ENCODE measurements at regions not wholly inside any gene's neighbourhood (a gene's known extent, or its start where the extent isn't known, plus 50 kb on each side); places are given as distances from the start of the nearest gene placed in this dataset.

GRCh38 chrX:124592744-124593143 lies 246.4 kb downstream of the SH2D1A start:
- no peak for DNase-seq (ENCODE audit: low read depth, low spot score)
- no peaks in the 10 kb centered on the region for H3K27me3 ChIP-seq (ENCODE audit: control insufficient read depth, insufficient read depth, low read length)
- H3K4me1 ChIP-seq (ENCODE audit: control insufficient read depth, insufficient read depth, low read length): no peaks in the 10 kb centered on the region
- H3K36me3 ChIP-seq (ENCODE audit: control insufficient read depth, insufficient read depth, low read length): no peaks in the 10 kb centered on the region
- H3K27ac ChIP-seq (ENCODE audit: low read length): no peak overlapping the region
- H3K9me3 ChIP-seq (ENCODE audit: control insufficient read depth, insufficient read depth, low read length): no peaks in the 10 kb centered on the region
- H3K4me3 ChIP-seq (ENCODE audit: low read length): no peak overlapping the region

GRCh38 chrX:124594017-124594651 lies 247.8 kb downstream of the SH2D1A start:
- Histone ChIP-seq H3K4me1 (ENCODE audit: control insufficient read depth, insufficient read depth, low read length) (no peaks in the 10 kb centered on the region), H3K9me3 (ENCODE audit: control insufficient read depth, insufficient read depth, low read length) (no peaks in the 10 kb centered on the region), H3K27me3 (ENCODE audit: control insufficient read depth, insufficient read depth, low read length) (no peaks in the 10 kb centered on the region), H3K36me3 (ENCODE audit: control insufficient read depth, insufficient read depth, low read length) (no peaks in the 10 kb centered on the region), H3K27ac (ENCODE audit: low read length) (no peak overlapping the region), H3K4me3 (ENCODE audit: low read length) (no peak overlapping the region)
- no CpG with 5 or more reads among the region's 1 CpG for WGBS (ENCODE audit: insufficient coverage, insufficient read length)
- no peak for DNase-seq (ENCODE audit: low read depth, low spot score)

GRCh38 chrX:124605511-124605910 lies 259.1 kb downstream of the SH2D1A start:
- WGBS (ENCODE audit: insufficient coverage, insufficient read length): no CpG with 5 or more reads among the region's 1 CpG
- Histone ChIP-seq H3K27me3 (ENCODE audit: control insufficient read depth, insufficient read depth, low read length) (no peaks in the 10 kb centered on the region), H3K4me1 (ENCODE audit: control insufficient read depth, insufficient read depth, low read length) (no peaks in the 10 kb centered on the region), H3K36me3 (ENCODE audit: control insufficient read depth, insufficient read depth, low read length) (no peaks in the 10 kb centered on the region), H3K27ac (ENCODE audit: low read length) (no peak overlapping the region), H3K9me3 (ENCODE audit: control insufficient read depth, insufficient read depth, low read length) (no peaks in the 10 kb centered on the region), H3K4me3 (ENCODE audit: low read length) (no peak overlapping the region)
- DNase-seq (ENCODE audit: low read depth, low spot score): no peak

GRCh38 chrX:124606724-124607123 lies 260.4 kb downstream of the SH2D1A start:
- Histone ChIP-seq H3K9me3 (ENCODE audit: control insufficient read depth, insufficient read depth, low read length) (no peaks in the 10 kb centered on the region), H3K27me3 (ENCODE audit: control insufficient read depth, insufficient read depth, low read length) (no peaks in the 10 kb centered on the region), H3K4me3 (ENCODE audit: low read length) (no peak overlapping the region), H3K27ac (ENCODE audit: low read length) (no peak overlapping the region), H3K36me3 (ENCODE audit: control insufficient read depth, insufficient read depth, low read length) (no peaks in the 10 kb centered on the region), H3K4me1 (ENCODE audit: control insufficient read depth, insufficient read depth, low read length) (no peaks in the 10 kb centered on the region)
- no peak for DNase-seq (ENCODE audit: low read depth, low spot score)
- WGBS (ENCODE audit: insufficient coverage, insufficient read length): 100% methylated on average over 1 of the region's 2 CpGs

- no peaks in the 10 kb centered on the region for H3K9me3 ChIP-seq (ENCODE audit: control insufficient read depth, insufficient read depth, low read length)
- no peaks in the 10 kb centered on the region for H3K27me3 ChIP-seq (ENCODE audit: control insufficient read depth, insufficient read depth, low read length)
- H3K4me3 ChIP-seq (ENCODE audit: low read length): no peak overlapping the region
- no peaks in the 10 kb centered on the region for H3K36me3 ChIP-seq (ENCODE audit: control insufficient read depth, insufficient read depth, low read length)
- no peaks in the 10 kb centered on the region for H3K4me1 ChIP-seq (ENCODE audit: control insufficient read depth, insufficient read depth, low read length)
- WGBS (ENCODE audit: insufficient coverage, insufficient read length): no CpG with 5 or more reads among the region's 3 CpGs
- no peak overlapping the region for H3K27ac ChIP-seq (ENCODE audit: low read length)
- DNase-seq (ENCODE audit: low read depth, low spot score): no peak
Measured at GRCh38 chrX:124619710-124620109, 273.3 kb downstream of the SH2D1A start.

GRCh38 chrX:124634363-124634762 lies 288.0 kb downstream of the SH2D1A start:
- Histone ChIP-seq H3K27ac (ENCODE audit: low read length) (no peak overlapping the region), H3K4me3 (ENCODE audit: low read length) (no peak overlapping the region), H3K9me3 (ENCODE audit: control insufficient read depth, insufficient read depth, low read length) (no peaks in the 10 kb centered on the region), H3K36me3 (ENCODE audit: control insufficient read depth, insufficient read depth, low read length) (no peaks in the 10 kb centered on the region), H3K4me1 (ENCODE audit: control insufficient read depth, insufficient read depth, low read length) (no peaks in the 10 kb centered on the region), H3K27me3 (ENCODE audit: control insufficient read depth, insufficient read depth, low read length) (no peaks in the 10 kb centered on the region)
- DNase-seq (ENCODE audit: low read depth, low spot score): no peak
- no CpG with 5 or more reads among the region's 4 CpGs for WGBS (ENCODE audit: insufficient coverage, insufficient read length)

- no peak overlapping the region for H3K4me3 ChIP-seq (ENCODE audit: low read length)
- no peak overlapping the region for H3K27ac ChIP-seq (ENCODE audit: low read length)
- H3K27me3 ChIP-seq (ENCODE audit: control insufficient read depth, insufficient read depth, low read length): no peaks in the 10 kb centered on the region
- no peaks in the 10 kb centered on the region for H3K9me3 ChIP-seq (ENCODE audit: control insufficient read depth, insufficient read depth, low read length)
- no peak for DNase-seq (ENCODE audit: low read depth, low spot score)
- no peaks in the 10 kb centered on the region for H3K36me3 ChIP-seq (ENCODE audit: control insufficient read depth, insufficient read depth, low read length)
- no peaks in the 10 kb centered on the region for H3K4me1 ChIP-seq (ENCODE audit: control insufficient read depth, insufficient read depth, low read length)
- WGBS (ENCODE audit: insufficient coverage, insufficient read length): no CpG with 5 or more reads among the region's 5 CpGs
Measured at GRCh38 chrX:124641737-124642491, 295.6 kb downstream of the SH2D1A start.

- no CpG with 5 or more reads among the region's 1 CpG for WGBS (ENCODE audit: insufficient coverage, insufficient read length)
- Histone ChIP-seq H3K27me3 (ENCODE audit: control insufficient read depth, insufficient read depth, low read length) (no peaks in the 10 kb centered on the region), H3K9me3 (ENCODE audit: control insufficient read depth, insufficient read depth, low read length) (no peaks in the 10 kb centered on the region), H3K27ac (ENCODE audit: low read length) (no peak overlapping the region), H3K36me3 (ENCODE audit: control insufficient read depth, insufficient read depth, low read length) (no peaks in the 10 kb centered on the region), H3K4me3 (ENCODE audit: low read length) (no peak overlapping the region), H3K4me1 (ENCODE audit: control insufficient read depth, insufficient read depth, low read length) (no peaks in the 10 kb centered on the region)
- DNase-seq (ENCODE audit: low read depth, low spot score): no peak
Measured at GRCh38 chrX:124646403-124646802, 300.0 kb downstream of the SH2D1A start.

- no peaks in the 10 kb centered on the region for H3K27me3 ChIP-seq (ENCODE audit: control insufficient read depth, insufficient read depth, low read length)
- H3K4me1 ChIP-seq (ENCODE audit: control insufficient read depth, insufficient read depth, low read length): no peaks in the 10 kb centered on the region
- no peak overlapping the region for H3K27ac ChIP-seq (ENCODE audit: low read length)
- H3K4me3 ChIP-seq (ENCODE audit: low read length): no peak overlapping the region
- H3K9me3 ChIP-seq (ENCODE audit: control insufficient read depth, insufficient read depth, low read length): no peaks in the 10 kb centered on the region
- H3K36me3 ChIP-seq (ENCODE audit: control insufficient read depth, insufficient read depth, low read length): no peaks in the 10 kb centered on the region
- DNase-seq (ENCODE audit: low read depth, low spot score): no peak
- no CpG with 5 or more reads among the region's 4 CpGs for WGBS (ENCODE audit: insufficient coverage, insufficient read length)
Measured at GRCh38 chrX:124651031-124651430, 304.7 kb downstream of the SH2D1A start.

- H3K4me1 ChIP-seq (ENCODE audit: control insufficient read depth, insufficient read depth, low read length): no peaks in the 10 kb centered on the region
- DNase-seq (ENCODE audit: low read depth, low spot score): no peak
- H3K36me3 ChIP-seq (ENCODE audit: control insufficient read depth, insufficient read depth, low read length): no peaks in the 10 kb centered on the region
- H3K27ac ChIP-seq (ENCODE audit: low read length): no peak overlapping the region
- no CpG with 5 or more reads among the region's 7 CpGs for WGBS (ENCODE audit: insufficient coverage, insufficient read length)
- H3K27me3 ChIP-seq (ENCODE audit: control insufficient read depth, insufficient read depth, low read length): no peaks in the 10 kb centered on the region
- H3K4me3 ChIP-seq (ENCODE audit: low read length): no peak overlapping the region
- no peaks in the 10 kb centered on the region for H3K9me3 ChIP-seq (ENCODE audit: control insufficient read depth, insufficient read depth, low read length)
Measured at GRCh38 chrX:124665621-124666400, 319.4 kb downstream of the SH2D1A start.
